GM23338 (cell line): ENCODE measurements at regions not wholly inside any gene's neighbourhood (a gene's known extent, or its start where the extent isn't known, plus 50 kb on each side); places are given as distances from the start of the nearest gene placed in this dataset.

Source experiments
- CREB1 ChIP-seq: fragments of 250-450 bp; sonication (Bioruptor Pico); IDR thresholded peaks from 2 replicates; pipeline ENCODE4 v1.5.0; 2020; ENCODE audit warnings: low read depth, mild to moderate bottlenecking, moderate library complexity
- CTCF ChIP-seq, 2 experiments: fragments of 200-600 bp in 1 of 2; sonication (generic) in 1 of 2; conservative IDR thresholded peaks; 2 replicates each; pipeline versions ENCODE4 v1.5.1 to v1.6.1; 2016 to 2017; ENCODE audit warnings: antibody characterized with exemption in 2 of 2, low read depth in 2 of 2, mild to moderate bottlenecking in 2 of 2, moderate library complexity in 1 of 2
- EZH2 ChIP-seq: fragments of 200-600 bp; sonication (generic); IDR thresholded peaks from one replicate; pipeline ENCODE4 v1.8.0; 2017; ENCODE audit warnings: antibody characterized with exemption, mild to moderate bottlenecking, low read depth; ENCODE audit not compliant: unreplicated experiment
- POLR2AphosphoS5 ChIP-seq: IDR thresholded peaks from 2 replicates; pipeline ENCODE4 v1.6.1; 2016; ENCODE audit warnings: antibody characterized with exemption, low read depth
- REST ChIP-seq: IDR thresholded peaks from one replicate; pipeline ENCODE4 v1.6.1; 2018; ENCODE audit warnings: antibody characterized with exemption; ENCODE audit not compliant: unreplicated experiment
- ZNF331 ChIP-seq: fragments of 250-450 bp; sonication (Bioruptor Pico); IDR thresholded peaks from 2 replicates; pipeline ENCODE4 v1.5.0; 2020; ENCODE audit warnings: low read depth, mild to moderate bottlenecking, moderate library complexity

GRCh38 chr19:30233375-30233774, 138.8 kb upstream of the ZNF536 start:
- no peak for TF ChIP-seq REST
- TF ChIP-seq POLR2AphosphoS5: no peak
- no peak for TF ChIP-seq CTCF (conservative IDR thresholded peaks at IDR 0.05; ENCODE audit: low read depth in 2 of 2)
- no peak for TF ChIP-seq EZH2
- TF ChIP-seq CREB1 (CRISPR knock-in tag): no peak
- no peak for TF ChIP-seq ZNF331 (CRISPR knock-in tag)
